ENCODE measurements at regions not wholly inside any gene's neighbourhood (a gene's known extent, or its start where the extent isn't known, plus 50 kb on each side); places are given as distances from the start of the nearest gene placed in this dataset.
"Not testable (repeated sequence)": the region's sequence is repeated elsewhere in the genome, so short reads cannot be mapped to it uniquely, and the experiment has no call there.

- no peak for DNase-seq
These were observed 220.3 kb upstream of the GIMD1 start for GRCh38 chr4:106588891-106589290.

GRCh38 chr4:106587558-106587957, 219.0 kb upstream of the GIMD1 start:
- DNase-seq = no peak

GRCh38 chr4:106585915-106586349, 217.4 kb upstream of the GIMD1 start:
- no peak for DNase-seq

- no peak for DNase-seq
These were observed 215.9 kb upstream of the GIMD1 start for GRCh38 chr4:106584337-106584989.

GRCh38 chr4:106583567-106583966, 215.0 kb upstream of the GIMD1 start:
- DNase-seq = no peak

GRCh38 chr4:106583108-106583507, 214.5 kb upstream of the GIMD1 start:
- DNase-seq = no peak

GRCh38 chr4:106582103-106582502, 213.5 kb upstream of the GIMD1 start:
- no peak for DNase-seq

- no peak for DNase-seq
These were observed 210.7 kb upstream of the GIMD1 start for GRCh38 chr4:106579236-106579635.

- DNase-seq = no peak
These were observed 200.8 kb upstream of the GIMD1 start for GRCh38 chr4:106569146-106570031.

- DNase-seq = no peak
These were observed 197.1 kb upstream of the GIMD1 start for GRCh38 chr4:106565727-106566126.

- not testable (repeated sequence) for DNase-seq
These were observed 195.1 kb upstream of the GIMD1 start for GRCh38 chr4:106563637-106564036.

GRCh38 chr4:106551724-106552123, 183.1 kb upstream of the GIMD1 start:
- no peak for DNase-seq

- no peak for DNase-seq
These were observed 180.0 kb upstream of the GIMD1 start for GRCh38 chr4:106548446-106549044.

GRCh38 chr4:106546370-106546769, 177.8 kb upstream of the GIMD1 start:
- no peak for DNase-seq

- DNase-seq = not testable (repeated sequence)
These were observed 174.0 kb upstream of the GIMD1 start for GRCh38 chr4:106542609-106543008.

GRCh38 chr4:106541253-106541652, 172.7 kb upstream of the GIMD1 start:
- no peak for DNase-seq

- DNase-seq = no peak
These were observed 162.2 kb upstream of the GIMD1 start for GRCh38 chr4:106530821-106531220.

- DNase-seq = no peak
These were observed 161.4 kb upstream of the GIMD1 start for GRCh38 chr4:106530024-106530361.

- no peak for DNase-seq
These were observed 160.9 kb upstream of the GIMD1 start for GRCh38 chr4:106529348-106530023.

GRCh38 chr4:106527316-106527715, 158.7 kb upstream of the GIMD1 start:
- no peak for DNase-seq

GRCh38 chr4:106525425-106525824, 156.8 kb upstream of the GIMD1 start:
- DNase-seq = not testable (repeated sequence)

GRCh38 chr4:106524772-106525171, 156.2 kb upstream of the GIMD1 start:
- DNase-seq = not testable (repeated sequence)

- DNase-seq = no peak
These were observed 154.3 kb upstream of the GIMD1 start for GRCh38 chr4:106522839-106523238.

Data from activated CD4-positive, alpha-beta T cell treated with anti-CD3 and anti-CD28 coated beads, Interleukin-2, amount 50 U/mL, for 1 hour (primary cell).